ENCODE measurements at regions not wholly inside any gene's neighbourhood (a gene's known extent, or its start where the extent isn't known, plus 50 kb on each side); places are given as distances from the start of the nearest gene placed in this dataset.

DNA sequence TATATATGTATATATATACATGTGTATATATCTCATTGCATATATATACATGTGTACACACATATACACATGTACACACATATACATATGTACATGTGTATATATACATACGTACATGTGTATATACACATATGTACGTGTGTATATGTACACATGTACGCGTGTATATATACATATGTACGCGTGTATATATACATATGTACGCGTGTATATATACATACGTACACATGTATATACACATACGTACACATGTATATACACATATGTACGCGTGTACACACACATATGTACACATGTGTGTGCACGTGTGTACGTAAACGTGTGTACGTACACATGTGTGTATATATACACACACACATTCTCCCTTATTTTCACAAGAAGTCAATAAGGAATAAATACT, 141.6 kb upstream of the TMCC3 start:
- DNase-seq (no peak), ATAC-seq (no peak)
- in situ Hi-C loops (cut with MboI; ENCODE audit: low sequenced_read_pairs in 4 of 4) (no loop called here), intact Hi-C loops (cut with DNase I; ENCODE audit: low total_unique reads) (no loop called here)
- Histone ChIP-seq H3K9me3 (no peaks in the 10 kb centered on the region), H3K27ac (no peak overlapping the region), H3K4me3 (no peak overlapping the region), H3K36me3 (no peaks in the 10 kb centered on the region), H3K4me1 (no peaks in the 10 kb centered on the region), H3K27me3 (no peaks in the 10 kb centered on the region)
- TF ChIP-seq, protein P1, sequence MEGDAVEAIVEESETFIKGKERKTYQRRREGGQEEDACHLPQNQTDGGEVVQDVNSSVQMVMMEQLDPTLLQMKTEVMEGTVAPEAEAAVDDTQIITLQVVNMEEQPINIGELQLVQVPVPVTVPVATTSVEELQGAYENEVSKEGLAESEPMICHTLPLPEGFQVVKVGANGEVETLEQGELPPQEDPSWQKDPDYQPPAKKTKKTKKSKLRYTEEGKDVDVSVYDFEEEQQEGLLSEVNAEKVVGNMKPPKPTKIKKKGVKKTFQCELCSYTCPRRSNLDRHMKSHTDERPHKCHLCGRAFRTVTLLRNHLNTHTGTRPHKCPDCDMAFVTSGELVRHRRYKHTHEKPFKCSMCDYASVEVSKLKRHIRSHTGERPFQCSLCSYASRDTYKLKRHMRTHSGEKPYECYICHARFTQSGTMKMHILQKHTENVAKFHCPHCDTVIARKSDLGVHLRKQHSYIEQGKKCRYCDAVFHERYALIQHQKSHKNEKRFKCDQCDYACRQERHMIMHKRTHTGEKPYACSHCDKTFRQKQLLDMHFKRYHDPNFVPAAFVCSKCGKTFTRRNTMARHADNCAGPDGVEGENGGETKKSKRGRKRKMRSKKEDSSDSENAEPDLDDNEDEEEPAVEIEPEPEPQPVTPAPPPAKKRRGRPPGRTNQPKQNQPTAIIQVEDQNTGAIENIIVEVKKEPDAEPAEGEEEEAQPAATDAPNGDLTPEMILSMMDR (IDR thresholded peaks at IDR 0.05 in 4 of 5, conservative IDR thresholded peaks at IDR 0.05 in 1 of 5), result no peak
- TF ChIP-seq POLR2A (IDR thresholded peaks at IDR 0.05), result no peak

DNA sequence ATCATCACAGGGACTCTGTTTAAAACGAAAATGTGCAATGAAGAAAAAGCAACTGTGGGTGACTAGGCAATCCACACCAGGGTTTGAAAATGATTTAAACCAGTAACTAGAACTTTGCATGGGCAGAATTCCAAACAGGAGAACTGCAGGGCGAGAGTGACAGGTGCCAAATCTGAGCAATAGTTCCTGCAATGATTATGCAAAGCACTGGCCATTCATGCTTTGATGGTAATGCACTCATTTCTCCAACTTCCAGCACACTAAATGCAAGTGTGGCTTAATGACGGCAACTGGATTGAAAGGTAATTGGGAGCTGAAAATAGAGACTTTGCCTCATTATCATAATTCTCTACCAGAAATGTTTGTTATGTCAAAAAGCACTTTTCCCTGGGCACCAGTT, 140.5 kb upstream of the TMCC3 start:
- no peak for ATAC-seq
- no peak overlapping the region for H3K27ac ChIP-seq

GRCh38 chr12:94790370-94790769, 140.0 kb upstream of the TMCC3 start:
- H3K4me1 ChIP-seq, result no peaks in the 10 kb centered on the region
- TF ChIP-seq, protein P1 (IDR thresholded peaks at IDR 0.05 in 4 of 5, conservative IDR thresholded peaks at IDR 0.05 in 1 of 5), result no peak
- no peak for TF ChIP-seq POLR2A (IDR thresholded peaks at IDR 0.05)
- DNase-seq, result no peak
- in situ Hi-C loops (cut with MboI; ENCODE audit: low sequenced_read_pairs in 4 of 4), result no loop called here
- no peaks in the 10 kb centered on the region for H3K9me3 ChIP-seq
- no peak overlapping the region for H3K4me3 ChIP-seq
- H3K27me3 ChIP-seq, result no peaks in the 10 kb centered on the region
- ATAC-seq, result no peak
- intact Hi-C loops (cut with DNase I; ENCODE audit: low total_unique reads), result no loop called here
- no peaks in the 10 kb centered on the region for H3K36me3 ChIP-seq
- H3K27ac ChIP-seq, result no peak overlapping the region

More for the DNA sequence above, 140.5 kb upstream of the TMCC3 start:
- intact Hi-C loops (cut with DNase I; ENCODE audit: low total_unique reads), result no loop called here
- Histone ChIP-seq H3K4me1 (no peaks in the 10 kb centered on the region), H3K9me3 (no peaks in the 10 kb centered on the region), H3K4me3 (no peak overlapping the region), H3K36me3 (no peaks in the 10 kb centered on the region), H3K27me3 (no peaks in the 10 kb centered on the region)
- no peak for DNase-seq
- TF ChIP-seq POLR2A (IDR thresholded peaks at IDR 0.05), result no peak
- TF ChIP-seq, protein P1 (IDR thresholded peaks at IDR 0.05 in 4 of 5, conservative IDR thresholded peaks at IDR 0.05 in 1 of 5), result no peak
- in situ Hi-C loops (cut with MboI; ENCODE audit: low sequenced_read_pairs in 4 of 4), result no loop called here

DNA sequence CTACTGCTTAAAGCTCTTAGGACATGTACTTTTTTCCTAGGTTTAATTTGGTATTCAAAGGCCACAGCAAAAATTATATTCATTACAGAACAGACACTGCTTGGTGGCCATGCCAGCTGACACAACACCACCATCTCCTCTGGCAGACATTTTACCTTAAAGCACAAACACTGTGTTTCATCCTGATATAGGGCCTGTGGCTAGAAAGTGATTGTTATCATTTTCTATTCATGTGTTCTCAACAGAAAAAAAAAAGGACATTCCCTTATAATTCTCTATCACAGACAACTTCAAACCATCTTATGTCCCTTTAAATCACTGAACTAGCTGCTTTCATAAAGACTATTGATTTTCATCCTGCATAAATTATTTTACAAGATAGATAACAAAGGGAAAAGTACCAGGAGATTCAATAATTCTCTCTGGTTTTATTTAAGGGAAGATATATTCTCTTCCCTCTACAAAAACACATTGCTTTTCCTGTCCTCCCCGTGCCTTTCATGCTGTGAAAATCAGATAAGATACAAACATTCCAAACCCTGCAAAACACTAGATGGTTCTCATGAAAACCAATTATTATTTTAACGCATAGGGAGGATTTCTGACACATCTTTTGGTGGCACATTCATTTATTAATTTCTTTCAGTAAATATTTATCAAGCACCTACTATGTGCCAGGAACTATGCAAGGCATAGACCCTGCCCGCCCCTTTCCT, 139.3 kb upstream of the TMCC3 start:
- H3K27me3 ChIP-seq, result no peaks in the 10 kb centered on the region
- no peak for ATAC-seq

More for the DNA sequence above, 139.3 kb upstream of the TMCC3 start:
- intact Hi-C loops (cut with DNase I; ENCODE audit: low total_unique reads), result no loop called here
- TF ChIP-seq, protein P1 (IDR thresholded peaks at IDR 0.05 in 4 of 5, conservative IDR thresholded peaks at IDR 0.05 in 1 of 5), result no peak
- TF ChIP-seq POLR2A (IDR thresholded peaks at IDR 0.05), result no peak
- H3K27ac ChIP-seq, result no peak overlapping the region
- no peak overlapping the region for H3K4me3 ChIP-seq
- H3K36me3 ChIP-seq, result no peaks in the 10 kb centered on the region
- H3K4me1 ChIP-seq, result no peaks in the 10 kb centered on the region
- in situ Hi-C loops (cut with MboI; ENCODE audit: low sequenced_read_pairs in 4 of 4), result no loop called here
- H3K9me3 ChIP-seq, result no peaks in the 10 kb centered on the region
- DNase-seq, result no peak

All from gastrocnemius medialis (tissue), 4 donors.